CD4-positive, CD25-positive, alpha-beta regulatory T cell (primary cell): ENCODE measurements at regions not wholly inside any gene's neighbourhood (a gene's known extent, or its start where the extent isn't known, plus 50 kb on each side); places are given as distances from the start of the nearest gene placed in this dataset.

Experiments
- ATAC-seq, 2 donors: fragments of 150-1000 bp; cut with Tn5 transposase; one replicate each; pipeline ENCODE4 v1.10.0; 2021; ENCODE audit warnings: low read depth in 2 of 2, moderate number of reproducible peaks in 2 of 2, moderate library complexity in 1 of 2
- DNase-seq, 3 donors: peaks; one replicate each; pipeline versions ENCODE4 v3.0.0 to v3.0.0-alpha.2; 2012 to 2022; ENCODE audit warnings: mixed read lengths in 1 of 3
- H3K27ac ChIP-seq: one replicate; pipeline ENCODE4 v1.7.0; 2013; ENCODE audit warnings: mild to moderate bottlenecking, low read length; ENCODE audit not compliant: insufficient read depth, poor library complexity, severe bottlenecking
- H3K27me3 ChIP-seq: one replicate; pipeline ENCODE4 v1.7.0; 2013; ENCODE audit warnings: low read length; ENCODE audit not compliant: control insufficient read depth, insufficient read depth
- H3K36me3 ChIP-seq: one replicate; pipeline ENCODE4 v1.7.0; 2013; ENCODE audit warnings: mild to moderate bottlenecking, low read length, moderate library complexity; ENCODE audit not compliant: control insufficient read depth, insufficient read depth
- H3K4me1 ChIP-seq: 2 replicates; pipeline ENCODE4 v1.7.0; 2013; ENCODE audit warnings: mild to moderate bottlenecking, low read length; ENCODE audit not compliant: insufficient read depth, control insufficient read depth, poor library complexity, severe bottlenecking
- H3K4me3 ChIP-seq: one replicate; pipeline ENCODE4 v1.7.0; 2013; ENCODE audit warnings: low read depth, mild to moderate bottlenecking, low read length, moderate library complexity
- H3K9me3 ChIP-seq, 2 experiments: 1 replicate in 1 of 2; 2 replicates in 1 of 2; pipeline ENCODE4 v1.7.0; 2013; ENCODE audit warnings: low read length in 2 of 2, mild to moderate bottlenecking in 1 of 2, moderate library complexity in 1 of 2; ENCODE audit not compliant: control insufficient read depth in 2 of 2
- H3K27ac Mint-ChIP-seq, 3 donors: one replicate each; pipeline ENCODE4 v1.8.0; 2020 to 2022; ENCODE audit warnings: mild to moderate bottlenecking in 3 of 3, mixed read lengths in 3 of 3, moderate library complexity in 2 of 3
- H3K27me3 Mint-ChIP-seq: one replicate; pipeline ENCODE4 v1.8.0; 2022; ENCODE audit warnings: mild to moderate bottlenecking, mixed read lengths
- H3K36me3 Mint-ChIP-seq: one replicate; pipeline ENCODE4 v1.8.0; 2020; ENCODE audit warnings: mixed read lengths
- H3K4me1 Mint-ChIP-seq, 4 donors: one replicate each; pipeline ENCODE4 v1.8.0; 2020 to 2022; ENCODE audit warnings: mixed read lengths in 4 of 4, mild to moderate bottlenecking in 1 of 4
- H3K4me3 Mint-ChIP-seq, 4 donors: one replicate each; pipeline ENCODE4 v1.8.0; 2020 to 2022; ENCODE audit warnings: mild to moderate bottlenecking in 4 of 4, mixed read lengths in 4 of 4, moderate library complexity in 3 of 4
- H3K9me3 Mint-ChIP-seq, 7 donors: one replicate each; pipeline ENCODE4 v1.8.0; 2020 to 2022; ENCODE audit warnings: mixed read lengths in 7 of 7, mild to moderate bottlenecking in 3 of 7, moderate library complexity in 2 of 7

- Histone ChIP-seq H3K27ac (no peak overlapping the region), H3K4me1 (no peaks in the 10 kb centered on the region), H3K27me3 (no peaks in the 10 kb centered on the region), H3K4me3 (no peak overlapping the region), H3K9me3 (no peaks in the 10 kb centered on the region), H3K36me3 (no peaks in the 10 kb centered on the region)
- peaks cover 0 to 14% (median 0%) of the 10 kb centered on the region in 7 donors for H3K9me3 Mint-ChIP-seq
- H3K27me3 Mint-ChIP-seq, result no peaks in the 10 kb centered on the region
- DNase-seq (peak in 1 of 3 donors; percentile 0), ATAC-seq (no peak)
- H3K27ac Mint-ChIP-seq, result no peak overlapping the region
- H3K36me3 Mint-ChIP-seq, result no peaks in the 10 kb centered on the region
- H3K4me1 Mint-ChIP-seq, result peaks cover 0 to 2% (median 0%) of the 10 kb centered on the region in 4 donors
- no peak overlapping the region for H3K4me3 Mint-ChIP-seq
Observed at GRCh38 chr6:48765352-48765961, 654.5 kb upstream of the PTCHD4 start.

DNA sequence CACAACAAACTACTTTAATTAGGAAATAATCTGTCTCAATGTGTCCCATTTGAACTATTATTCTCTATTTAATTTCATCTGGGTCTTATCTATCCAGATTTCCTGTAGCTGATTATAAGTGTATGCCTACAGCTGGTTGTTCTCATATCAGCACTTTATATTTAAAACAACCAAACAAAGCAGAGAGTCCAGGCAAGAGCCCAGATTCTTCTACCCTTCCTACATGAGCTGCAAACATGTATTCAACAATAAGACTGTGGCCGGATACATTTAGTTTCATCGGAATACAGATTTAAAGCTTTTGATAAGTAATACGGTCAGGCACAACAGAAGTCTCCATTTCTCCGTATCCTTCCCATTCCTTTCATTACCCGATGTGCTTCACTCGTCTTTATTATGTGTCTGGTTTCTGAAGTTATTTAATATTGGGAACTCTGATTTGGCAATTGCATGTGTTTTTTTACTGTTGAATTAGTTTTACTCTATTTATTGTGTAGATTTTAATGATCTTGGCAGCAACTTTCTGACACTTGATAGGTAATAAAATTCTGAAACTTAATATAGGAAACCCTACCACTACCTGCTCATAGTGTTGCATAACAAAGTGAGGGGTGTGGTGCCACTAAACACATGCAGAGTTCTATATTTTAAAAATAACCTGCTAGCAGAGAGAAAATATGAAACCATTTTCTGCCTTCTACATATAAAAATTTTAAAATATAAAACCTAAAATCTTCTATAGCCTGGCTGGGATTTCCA, 653.5 kb upstream of the PTCHD4 start:
- Mint-ChIP-seq H3K27ac (no peak overlapping the region), H3K4me1 (peaks cover 0 to 2% (median 0%) of the 10 kb centered on the region in 4 donors), H3K9me3 (peaks cover 0 to 15% (median 0%) of the 10 kb centered on the region in 7 donors), H3K36me3 (no peaks in the 10 kb centered on the region), H3K4me3 (no peak overlapping the region), H3K27me3 (no peaks in the 10 kb centered on the region)
- H3K27me3 ChIP-seq, result no peaks in the 10 kb centered on the region
- no peaks in the 10 kb centered on the region for H3K36me3 ChIP-seq
- no peak overlapping the region for H3K4me3 ChIP-seq
- no peaks in the 10 kb centered on the region for H3K4me1 ChIP-seq
- DNase-seq, result no peak
- no peaks in the 10 kb centered on the region for H3K9me3 ChIP-seq
- no peak overlapping the region for H3K27ac ChIP-seq
- ATAC-seq, result no peak

DNA sequence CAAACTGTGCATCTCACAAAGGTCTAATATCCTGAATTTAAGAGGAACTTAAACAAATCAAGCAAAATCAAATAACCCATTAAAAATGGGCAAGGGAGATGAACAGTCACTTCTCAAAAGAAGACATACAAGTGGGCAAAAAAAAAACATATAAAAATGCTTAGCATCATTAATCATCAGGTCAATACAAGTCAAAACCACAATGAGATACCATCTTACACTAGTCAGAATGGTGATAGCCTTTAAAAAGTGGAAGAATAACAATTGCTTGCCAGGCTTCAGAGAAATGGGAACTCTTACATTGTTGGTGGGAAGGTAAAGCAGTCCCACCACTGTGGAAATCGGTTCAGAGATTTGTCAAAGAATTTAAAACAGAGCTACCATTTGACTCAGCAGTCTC, 646.7 kb upstream of the PTCHD4 start:
- ATAC-seq (no peak), DNase-seq (no peak)

GRCh38 chr6:48755315-48755714, 644.3 kb upstream of the PTCHD4 start:
- H3K4me1 Mint-ChIP-seq, result no peaks in the 10 kb centered on the region
- no peaks in the 10 kb centered on the region for H3K27me3 ChIP-seq
- no peaks in the 10 kb centered on the region for H3K36me3 Mint-ChIP-seq
- no peaks in the 10 kb centered on the region for H3K27me3 Mint-ChIP-seq
- peaks cover 0 to 9% (median 3%) of the 10 kb centered on the region in 7 donors for H3K9me3 Mint-ChIP-seq
- H3K4me1 ChIP-seq, result no peaks in the 10 kb centered on the region
- H3K27ac ChIP-seq, result no peak overlapping the region
- DNase-seq (no peak), ATAC-seq (no peak)
- H3K27ac Mint-ChIP-seq, result no peak overlapping the region
- H3K4me3 ChIP-seq, result no peak overlapping the region
- H3K36me3 ChIP-seq, result no peaks in the 10 kb centered on the region
- no peak overlapping the region for H3K4me3 Mint-ChIP-seq
- no peaks in the 10 kb centered on the region for H3K9me3 ChIP-seq

More for the DNA sequence above, 646.7 kb upstream of the PTCHD4 start:
- no peak overlapping the region for H3K27ac Mint-ChIP-seq
- H3K4me1 Mint-ChIP-seq, result no peaks in the 10 kb centered on the region
- no peaks in the 10 kb centered on the region for H3K36me3 ChIP-seq
- no peak overlapping the region for H3K4me3 ChIP-seq
- no peak overlapping the region for H3K27ac ChIP-seq
- H3K9me3 Mint-ChIP-seq, result peaks cover 0 to 14% (median 4%) of the 10 kb centered on the region in 7 donors
- no peaks in the 10 kb centered on the region for H3K27me3 Mint-ChIP-seq
- H3K36me3 Mint-ChIP-seq, result no peaks in the 10 kb centered on the region
- no peak overlapping the region for H3K4me3 Mint-ChIP-seq
- H3K4me1 ChIP-seq, result no peaks in the 10 kb centered on the region
- no peaks in the 10 kb centered on the region for H3K9me3 ChIP-seq
- H3K27me3 ChIP-seq, result no peaks in the 10 kb centered on the region

- H3K36me3 ChIP-seq, result no peaks in the 10 kb centered on the region
- Mint-ChIP-seq H3K27ac (no peak overlapping the region), H3K4me3 (no peak overlapping the region), H3K36me3 (no peaks in the 10 kb centered on the region), H3K9me3 (peaks cover 0 to 11% (median 3%) of the 10 kb centered on the region in 7 donors), H3K4me1 (no peaks in the 10 kb centered on the region), H3K27me3 (no peaks in the 10 kb centered on the region)
- no peak overlapping the region for H3K27ac ChIP-seq
- no peak for ATAC-seq
- H3K4me3 ChIP-seq, result no peak overlapping the region
- no peaks in the 10 kb centered on the region for H3K4me1 ChIP-seq
- H3K9me3 ChIP-seq, result no peaks in the 10 kb centered on the region
- DNase-seq, result no peak
- no peaks in the 10 kb centered on the region for H3K27me3 ChIP-seq
Observed at GRCh38 chr6:48754641-48755040, 643.6 kb upstream of the PTCHD4 start.

DNA sequence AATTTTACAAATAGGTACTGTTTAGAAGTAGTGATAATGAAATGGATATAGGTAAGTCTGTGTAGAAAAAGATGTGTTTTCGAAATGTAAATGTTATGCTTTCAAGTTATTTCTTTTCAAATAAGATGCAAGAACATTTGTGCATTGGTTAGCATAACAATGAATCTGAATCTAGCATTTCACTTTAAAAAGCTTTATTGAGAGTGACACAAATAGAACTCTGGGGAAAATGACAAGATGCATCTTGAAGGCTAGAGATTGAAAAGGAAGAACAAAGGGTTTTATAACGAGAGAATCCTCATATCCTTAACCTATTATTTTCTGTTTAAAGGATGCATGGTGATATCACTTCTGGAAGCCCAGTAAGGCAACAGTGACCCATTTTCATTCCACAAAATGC, 639.9 kb upstream of the PTCHD4 start:
- Histone ChIP-seq H3K9me3 (no peaks in the 10 kb centered on the region), H3K36me3 (no peaks in the 10 kb centered on the region), H3K4me1 (no peaks in the 10 kb centered on the region), H3K4me3 (no peak overlapping the region), H3K27ac (no peak overlapping the region), H3K27me3 (no peaks in the 10 kb centered on the region)
- Mint-ChIP-seq H3K36me3 (no peaks in the 10 kb centered on the region), H3K4me3 (no peak overlapping the region), H3K9me3 (peaks cover 0 to 11% (median 3%) of the 10 kb centered on the region in 7 donors), H3K27ac (no peak overlapping the region), H3K27me3 (no peaks in the 10 kb centered on the region), H3K4me1 (no peaks in the 10 kb centered on the region)
- no peak for DNase-seq
- ATAC-seq, result no peak

DNA sequence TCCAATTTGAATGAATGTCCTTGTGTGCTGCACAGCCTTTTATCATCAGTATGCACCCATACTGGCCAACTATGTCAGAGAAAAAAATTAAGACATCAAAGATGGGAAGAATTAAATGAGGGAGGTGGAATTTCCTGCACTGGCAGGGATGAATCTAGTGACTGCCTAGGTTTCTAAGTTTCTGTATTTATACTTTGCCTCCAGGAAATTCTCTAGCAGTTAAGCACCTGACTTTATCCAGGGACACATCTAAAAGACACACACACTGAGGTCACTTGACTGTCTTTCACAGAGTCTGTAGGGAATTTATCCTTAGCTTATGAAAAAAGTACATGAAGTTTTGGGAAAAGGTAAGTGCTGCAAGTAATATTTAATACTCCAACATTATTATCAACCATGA, 636.5 kb upstream of the PTCHD4 start:
- Histone ChIP-seq H3K27ac (no peak overlapping the region), H3K9me3 (no peaks in the 10 kb centered on the region), H3K27me3 (no peaks in the 10 kb centered on the region), H3K4me1 (no peaks in the 10 kb centered on the region), H3K36me3 (no peaks in the 10 kb centered on the region), H3K4me3 (no peak overlapping the region)
- Mint-ChIP-seq H3K9me3 (peaks cover 0 to 21% (median 6%) of the 10 kb centered on the region in 7 donors), H3K27ac (no peak overlapping the region), H3K36me3 (no peaks in the 10 kb centered on the region), H3K4me3 (no peak overlapping the region), H3K27me3 (no peaks in the 10 kb centered on the region), H3K4me1 (no peaks in the 10 kb centered on the region)
- DNase-seq, result no peak
- no peak for ATAC-seq

DNA sequence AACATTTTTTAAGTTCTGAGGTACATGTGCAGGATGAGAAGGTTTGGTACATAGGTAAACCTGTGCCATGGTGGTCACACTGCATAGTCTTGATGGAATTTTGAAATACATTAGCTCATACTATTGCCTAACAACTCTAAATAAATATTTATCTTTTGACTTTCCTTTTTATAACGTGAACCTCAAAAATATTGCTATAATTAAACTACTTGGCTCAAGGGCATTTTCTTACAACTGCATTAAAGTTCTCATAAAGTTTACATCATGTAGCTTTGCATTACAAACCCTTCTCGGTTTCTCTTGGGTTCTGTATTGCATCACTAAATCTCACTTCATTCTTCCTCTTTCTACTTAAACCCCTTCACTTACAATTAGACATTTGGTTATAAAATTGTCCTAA, 636.0 kb upstream of the PTCHD4 start:
- Histone ChIP-seq H3K27ac (no peak overlapping the region), H3K9me3 (no peaks in the 10 kb centered on the region), H3K4me1 (no peaks in the 10 kb centered on the region), H3K4me3 (no peak overlapping the region), H3K36me3 (no peaks in the 10 kb centered on the region), H3K27me3 (no peaks in the 10 kb centered on the region)
- Mint-ChIP-seq H3K27me3 (no peaks in the 10 kb centered on the region), H3K9me3 (peaks cover 0 to 21% (median 5%) of the 10 kb centered on the region in 7 donors), H3K36me3 (no peaks in the 10 kb centered on the region), H3K4me1 (no peaks in the 10 kb centered on the region), H3K27ac (no peak overlapping the region), H3K4me3 (no peak overlapping the region)
- ATAC-seq, result no peak
- no peak for DNase-seq
